Mesenchymal stem cell (in vitro differentiated cells and primary cell): ENCODE measurements at regions not wholly inside any gene's neighbourhood (a gene's known extent, or its start where the extent isn't known, plus 50 kb on each side); places are given as distances from the start of the nearest gene placed in this dataset.

ENCODE experiments used
- DNase-seq: peaks from one replicate; pipeline ENCODE4 v3.0.0-alpha.2; 2013
- H2AFZ ChIP-seq: one replicate; pipeline ENCODE4 v1.6.1; 2013; ENCODE audit warnings: low read depth, mild to moderate bottlenecking, control low read depth, inconsistent platforms, low read length, moderate library complexity
- H2AK5ac ChIP-seq: 2 replicates; pipeline ENCODE4 v1.6.1; 2013; ENCODE audit warnings: low read length, moderate library complexity, mild to moderate bottlenecking, inconsistent platforms; ENCODE audit not compliant: severe bottlenecking
- H2BK120ac ChIP-seq: one replicate; pipeline ENCODE4 v1.6.1; 2013; ENCODE audit warnings: low read depth, mild to moderate bottlenecking, inconsistent platforms, low read length, moderate library complexity
- H2BK12ac ChIP-seq, 2 experiments: one replicate each; pipeline ENCODE4 v1.6.1; 2013; ENCODE audit warnings: inconsistent platforms in 2 of 2, low read length in 2 of 2, mild to moderate bottlenecking in 2 of 2, moderate library complexity in 2 of 2, control low read depth in 1 of 2
- H2BK15ac ChIP-seq: one replicate; pipeline ENCODE4 v1.6.1; 2013; ENCODE audit warnings: mild to moderate bottlenecking, low read depth, inconsistent platforms; ENCODE audit not compliant: poor library complexity, severe bottlenecking
- H2BK5ac ChIP-seq: 2 replicates; pipeline ENCODE4 v1.6.1; 2013; ENCODE audit warnings: low read depth, mild to moderate bottlenecking, low read length, control low read depth, inconsistent platforms; ENCODE audit not compliant: poor library complexity, severe bottlenecking
- H3K14ac ChIP-seq, 2 experiments: one replicate each; pipeline ENCODE4 v1.6.1; 2013; ENCODE audit warnings: inconsistent platforms in 2 of 2, low read length in 2 of 2, control low read depth in 1 of 2, mild to moderate bottlenecking in 1 of 2, moderate library complexity in 1 of 2
- H3K18ac ChIP-seq, 2 experiments: one replicate each; pipeline ENCODE4 v1.6.1; 2013; ENCODE audit warnings: inconsistent platforms in 2 of 2, low read length in 2 of 2, control low read depth in 1 of 2, low read depth in 1 of 2, mild to moderate bottlenecking in 1 of 2
- H3K23ac ChIP-seq, 2 experiments: one replicate each; pipeline ENCODE4 v1.6.1; 2013; ENCODE audit warnings: inconsistent platforms in 2 of 2, low read length in 2 of 2, mild to moderate bottlenecking in 2 of 2, moderate library complexity in 2 of 2, control low read depth in 1 of 2
- H3K27ac ChIP-seq: 2 replicates; pipeline ENCODE4 v1.5.1; 2013; ENCODE audit warnings: mild to moderate bottlenecking, moderate library complexity, low read length, control low read depth, inconsistent platforms; ENCODE audit not compliant: poor library complexity, severe bottlenecking
- H3K27me3 ChIP-seq, 2 experiments: 2 replicates each; pipeline versions ENCODE4 v1.6.1 to v1.7.0; 2013; ENCODE audit warnings: low read length in 2 of 2, mild to moderate bottlenecking in 2 of 2, moderate library complexity in 2 of 2, control low read depth in 1 of 2, inconsistent platforms in 1 of 2; ENCODE audit not compliant: control insufficient read depth in 1 of 2, insufficient read depth in 1 of 2
- H3K36me3 ChIP-seq, 2 experiments: 2 replicates each; pipeline versions ENCODE4 v1.6.1 to v1.7.0; 2013; ENCODE audit warnings: low read length in 2 of 2, control low read depth in 1 of 2, inconsistent platforms in 1 of 2, low read depth in 1 of 2, mild to moderate bottlenecking in 1 of 2; ENCODE audit not compliant: insufficient read depth in 2 of 2, control insufficient read depth in 1 of 2
- H3K4ac ChIP-seq, 2 experiments: one replicate each; pipeline ENCODE4 v1.6.1; 2013; ENCODE audit warnings: inconsistent platforms in 2 of 2, low read length in 2 of 2, mild to moderate bottlenecking in 2 of 2, moderate library complexity in 2 of 2, control low read depth in 1 of 2, low read depth in 1 of 2
- H3K4me1 ChIP-seq: 2 replicates; pipeline ENCODE4 v1.6.1; 2013; ENCODE audit warnings: low read depth, low read length, control low read depth; ENCODE audit not compliant: control insufficient read depth, insufficient read depth
- H3K4me2 ChIP-seq: 2 replicates; pipeline ENCODE4 v1.6.1; 2013; ENCODE audit warnings: low read length, mild to moderate bottlenecking, inconsistent platforms; ENCODE audit not compliant: poor library complexity, severe bottlenecking
- H3K4me3 ChIP-seq, 2 experiments: 2 replicates each; pipeline versions ENCODE4 v1.5.1 to v1.7.0; 2013; ENCODE audit warnings: low read length in 2 of 2, mild to moderate bottlenecking in 2 of 2, control low read depth in 1 of 2, low read depth in 1 of 2; ENCODE audit not compliant: insufficient read depth in 1 of 2
- H3K79me1 ChIP-seq: replicated peaks from 2 replicates; pipeline ENCODE4 v1.6.1; 2013; ENCODE audit warnings: mild to moderate bottlenecking, control low read depth, low read length, inconsistent platforms; ENCODE audit not compliant: poor library complexity, severe bottlenecking
- H3K9ac ChIP-seq: 2 replicates; pipeline ENCODE4 v1.7.0; 2013; ENCODE audit warnings: mild to moderate bottlenecking, low read length, moderate library complexity
- H3K9me3 ChIP-seq: 2 replicates; pipeline ENCODE4 v1.7.0; 2013; ENCODE audit warnings: mild to moderate bottlenecking, low read length; ENCODE audit not compliant: control insufficient read depth
- H4K8ac ChIP-seq: one replicate; pipeline ENCODE4 v1.6.1; 2013; ENCODE audit warnings: inconsistent platforms, mild to moderate bottlenecking, low read length, moderate library complexity
- H4K91ac ChIP-seq: one replicate; pipeline ENCODE4 v1.6.1; 2013; ENCODE audit warnings: mild to moderate bottlenecking, low read length, inconsistent platforms
- WGBS: methylation state at CpG from one replicate; pipeline ENCODE4 v1.1.7; 2013; ENCODE audit warnings: mixed read lengths; 5-methylcytosine and 5-hydroxymethylcytosine counted together

DNA sequence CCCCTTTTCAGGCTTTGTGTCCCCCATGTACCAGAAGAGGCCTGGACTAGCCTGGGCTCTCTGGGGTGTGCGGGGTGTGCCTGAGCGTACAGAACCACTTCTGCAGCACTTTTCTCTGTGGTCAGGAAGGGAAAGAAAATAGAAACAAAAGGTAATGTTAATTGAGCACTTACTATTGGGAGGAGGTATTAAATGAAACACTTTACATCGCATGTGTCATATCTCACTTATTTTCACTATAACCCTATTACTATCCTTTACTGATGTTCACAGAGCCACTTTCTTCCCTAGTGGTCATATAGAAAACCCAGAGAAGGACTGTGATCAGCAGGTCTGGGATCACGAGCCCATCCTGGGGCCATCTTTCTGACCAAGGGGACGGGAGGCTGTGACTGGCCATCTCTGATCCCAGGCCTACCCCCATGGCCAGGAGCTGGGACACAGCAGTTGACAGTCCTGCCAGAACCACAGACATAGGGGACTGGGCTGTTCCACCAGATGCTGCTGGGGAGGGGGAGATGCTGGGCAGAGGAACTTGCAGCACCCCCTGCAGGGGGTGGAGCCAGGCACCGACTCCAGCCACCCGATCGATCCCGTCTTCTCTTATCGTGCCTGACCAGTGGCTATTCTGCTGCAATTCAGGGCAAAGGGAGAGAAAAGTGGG lies 107.6 kb downstream of the VEGFA start:
- Histone ChIP-seq H3K4me3 (no peak overlapping the region), H3K36me3 (no peaks in the 10 kb centered on the region), H3K4me1 (peaks cover 13% of the 10 kb centered on the region), H2BK120ac (no peak overlapping the region), H2AFZ (no peak overlapping the region), H2AK5ac (no peak overlapping the region), H3K23ac (no peak overlapping the region), H2BK15ac (no peak overlapping the region), H4K8ac (no peak overlapping the region), H3K9ac (no peak overlapping the region), H3K27me3 (peaks cover 5 to 28% of the 10 kb centered on the region in 2 experiments), H2BK12ac (no peak overlapping the region), H3K79me1 (no peaks in the 10 kb centered on the region), H2BK5ac (no peak overlapping the region), H3K4ac (no peak overlapping the region), H3K4me2 (no peak overlapping the region), H4K91ac (no peak overlapping the region), H3K18ac (no peak overlapping the region), H3K27ac (no peak overlapping the region), H3K9me3 (no peaks in the 10 kb centered on the region), H3K14ac (no peak overlapping the region)
- WGBS = 96% methylated on average over 8 of the region's 10 CpGs
- no peak for DNase-seq

DNA sequence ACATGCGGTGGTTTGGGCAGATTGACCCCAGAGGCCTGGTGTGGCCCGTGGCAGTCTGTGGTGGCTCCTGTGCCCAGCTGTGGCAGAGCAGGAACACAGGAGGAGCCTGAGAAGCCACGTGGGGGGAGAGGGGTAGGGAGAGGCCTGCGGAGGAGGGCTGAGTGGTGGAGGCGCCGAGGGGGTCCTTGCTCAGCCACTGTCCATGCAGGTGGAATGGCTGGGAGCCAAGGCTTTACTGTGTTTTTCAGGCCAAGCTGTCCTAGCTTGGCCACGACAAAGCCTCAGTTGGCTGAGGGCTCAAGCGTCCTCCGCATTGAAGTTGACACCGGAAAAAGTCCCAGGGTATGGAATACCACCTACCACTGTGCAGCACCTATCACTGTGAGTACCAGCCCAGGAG lies 107.0 kb downstream of the VEGFA start:
- H3K18ac ChIP-seq = no peak overlapping the region
- peaks cover 10 to 33% of the 10 kb centered on the region in 2 experiments for H3K27me3 ChIP-seq
- H3K23ac ChIP-seq = peak overlapping the region in 1 of 2 experiments; percentile 27
- H3K4me2 ChIP-seq = no peak overlapping the region
- no peak overlapping the region for H2AFZ ChIP-seq
- H3K27ac ChIP-seq = no peak overlapping the region
- H3K9me3 ChIP-seq = no peaks in the 10 kb centered on the region
- H3K36me3 ChIP-seq = no peaks in the 10 kb centered on the region
- peaks cover 13% of the 10 kb centered on the region for H3K4me1 ChIP-seq
- 84% methylated on average over 10 of the region's 10 CpGs for WGBS
- H3K9ac ChIP-seq = no peak overlapping the region
- no peak overlapping the region for H3K4ac ChIP-seq
- no peak overlapping the region for H4K8ac ChIP-seq
- H3K79me1 ChIP-seq = no peaks in the 10 kb centered on the region
- H2BK12ac ChIP-seq = no peak overlapping the region
- no peak overlapping the region for H3K4me3 ChIP-seq
- H2BK15ac ChIP-seq = peak overlapping the region; percentile 20
- H4K91ac ChIP-seq = no peak overlapping the region
- H2AK5ac ChIP-seq = no peak overlapping the region
- H2BK120ac ChIP-seq = no peak overlapping the region
- DNase-seq = no peak
- peak overlapping the region in 1 of 2 experiments; percentile 74 for H3K14ac ChIP-seq
- H2BK5ac ChIP-seq = no peak overlapping the region

DNA sequence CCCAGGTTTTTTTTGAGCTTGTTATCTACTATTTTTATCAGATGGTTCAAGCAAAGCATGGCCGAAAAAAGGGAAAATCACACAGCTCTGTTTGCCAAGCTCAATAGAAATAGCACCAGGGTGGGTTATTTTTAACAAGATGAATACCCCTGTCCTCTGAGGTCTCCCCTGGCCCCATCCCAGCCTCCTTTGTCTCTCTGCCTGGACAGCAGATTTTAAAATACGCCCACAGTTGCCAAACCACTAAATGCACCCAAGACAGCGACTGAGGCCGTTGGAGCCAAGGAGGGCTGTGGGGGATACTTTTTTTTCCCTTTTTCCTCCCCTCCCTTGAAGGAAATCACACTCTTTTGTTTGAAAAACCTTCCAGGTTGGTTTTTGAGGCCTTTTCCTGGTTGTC lies 106.6 kb downstream of the VEGFA start:
- Histone ChIP-seq H3K9me3 (no peaks in the 10 kb centered on the region), H4K91ac (no peak overlapping the region), H2BK15ac (no peak overlapping the region), H3K4me1 (peaks cover 13% of the 10 kb centered on the region), H2AK5ac (no peak overlapping the region), H3K4me2 (no peak overlapping the region), H3K18ac (no peak overlapping the region), H2BK120ac (no peak overlapping the region), H3K79me1 (no peaks in the 10 kb centered on the region), H3K4ac (no peak overlapping the region), H2AFZ (no peak overlapping the region), H4K8ac (no peak overlapping the region), H3K27ac (no peak overlapping the region), H3K4me3 (no peak overlapping the region), H3K14ac (no peak overlapping the region), H3K36me3 (no peaks in the 10 kb centered on the region), H3K27me3 (peaks cover 14 to 37% of the 10 kb centered on the region in 2 experiments), H3K23ac (no peak overlapping the region), H2BK5ac (no peak overlapping the region), H2BK12ac (no peak overlapping the region), H3K9ac (no peak overlapping the region)
- DNase-seq = no peak
- WGBS = 94% methylated on average over 4 of the region's 4 CpGs

DNA sequence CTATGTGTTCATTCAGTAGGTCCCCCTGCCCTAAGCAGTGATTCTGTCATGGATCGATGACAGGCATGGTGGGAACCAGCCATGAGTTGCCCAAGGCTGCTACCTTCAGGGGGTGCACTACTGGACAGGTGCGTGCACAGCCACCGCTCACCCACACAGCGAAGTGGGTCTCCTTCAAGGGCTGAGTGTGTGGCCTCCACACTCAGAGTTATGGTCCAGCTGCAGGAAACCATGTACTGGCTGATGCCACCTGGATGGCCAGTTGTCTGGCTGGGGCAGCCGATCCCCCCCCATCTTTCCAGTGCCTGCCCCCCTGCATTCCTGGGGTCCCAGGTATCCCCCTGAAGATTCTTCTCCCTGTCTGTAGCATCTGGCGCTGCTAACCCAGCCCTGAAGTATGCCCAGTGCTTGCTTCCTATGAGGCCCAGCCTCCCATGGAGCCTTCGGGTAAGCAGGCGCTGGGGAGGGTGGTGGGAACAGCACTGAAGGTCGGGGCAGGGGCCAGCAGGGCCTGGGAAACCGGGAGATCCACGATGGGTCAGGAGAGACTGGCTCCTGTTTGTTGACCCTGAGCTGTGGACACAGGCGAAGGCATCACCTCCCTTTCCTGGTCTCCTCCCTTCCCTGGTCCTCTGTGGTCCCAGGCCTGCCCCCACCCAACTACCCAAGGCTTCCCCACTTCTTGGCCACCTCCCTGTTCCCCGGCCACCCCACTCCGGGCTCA lies 106.0 kb downstream of the VEGFA start:
- WGBS = 83% methylated on average over 12 of the region's 14 CpGs

More for the DNA sequence above, 106.0 kb downstream of the VEGFA start:
- no peaks in the 10 kb centered on the region for H3K36me3 ChIP-seq
- no peak overlapping the region for H3K9ac ChIP-seq
- no peak overlapping the region for H4K8ac ChIP-seq
- no peak overlapping the region for H2BK12ac ChIP-seq
- H3K4me1 ChIP-seq = peaks cover 13% of the 10 kb centered on the region
- no peak overlapping the region for H3K4ac ChIP-seq
- no peak overlapping the region for H3K4me3 ChIP-seq
- no peaks in the 10 kb centered on the region for H3K9me3 ChIP-seq
- no peak overlapping the region for H4K91ac ChIP-seq
- H2BK120ac ChIP-seq = no peak overlapping the region
- no peak overlapping the region for H2BK15ac ChIP-seq
- H2BK5ac ChIP-seq = no peak overlapping the region
- H2AFZ ChIP-seq = no peak overlapping the region
- no peak overlapping the region for H3K14ac ChIP-seq
- DNase-seq = no peak
- no peak overlapping the region for H3K23ac ChIP-seq
- H3K4me2 ChIP-seq = no peak overlapping the region
- H3K79me1 ChIP-seq = no peaks in the 10 kb centered on the region
- H3K27ac ChIP-seq = no peak overlapping the region
- H2AK5ac ChIP-seq = no peak overlapping the region
- H3K18ac ChIP-seq = no peak overlapping the region
- peaks cover 14 to 40% of the 10 kb centered on the region in 2 experiments for H3K27me3 ChIP-seq
